Bronchial epithelial cell (primary cell): ENCODE measurements at regions not wholly inside any gene's neighbourhood (a gene's known extent, or its start where the extent isn't known, plus 50 kb on each side); places are given as distances from the start of the nearest gene placed in this dataset.

ENCODE experiments used
- DNase-seq: peaks from one replicate; pipeline ENCODE4 v3.0.0-alpha.2; 2010; ENCODE audit warnings: low read depth
- FAIRE-seq: peaks from 2 replicates; lab custom pipeline; 2011; peaks lifted over from hg19 to GRCh38; lab: Jason Lieb, UNC
- H3K27me3 ChIP-seq: 2 replicates; pipeline ENCODE4 v1.5.1; 2011; ENCODE audit warnings: low read length; ENCODE audit not compliant: control insufficient read depth, insufficient read depth
- H3K36me3 ChIP-seq: 2 replicates; pipeline ENCODE4 v1.5.1; 2011; ENCODE audit warnings: low read length; ENCODE audit not compliant: control insufficient read depth, insufficient read depth
- H3K4me3 ChIP-seq: 2 replicates; pipeline ENCODE4 v1.5.1; 2011; ENCODE audit warnings: mild to moderate bottlenecking, low read depth, low read length, control low read depth
- TF ChIP-seq, protein P1 (sequence below): IDR thresholded peaks from 2 replicates; pipeline ENCODE4 v1.5.1; 2011; ENCODE audit warnings: mild to moderate bottlenecking, moderate library complexity, low read length, control low read depth, inconsistent platforms; ENCODE audit not compliant: insufficient read depth, severe bottlenecking

DNA sequence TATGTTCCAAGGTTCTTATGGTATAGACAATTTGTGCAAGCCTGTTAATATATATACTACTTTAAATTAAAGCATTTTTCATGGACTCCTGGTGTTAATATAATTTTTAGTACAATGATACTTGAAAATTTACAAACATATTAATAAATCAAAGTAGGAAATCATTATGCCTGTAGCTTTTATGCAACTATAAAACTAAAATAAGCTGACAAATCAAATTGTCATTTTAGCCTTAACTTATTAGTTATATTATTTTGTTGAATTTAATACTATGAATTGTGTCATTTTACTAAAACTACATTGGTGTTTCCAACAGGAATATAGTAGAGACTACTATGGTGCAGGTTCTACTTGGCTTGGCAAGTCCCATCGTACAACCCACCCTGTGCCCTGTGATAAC, 96.0 kb downstream of the MED10 start:
- no peaks in the 10 kb centered on the region for H3K27me3 ChIP-seq
- H3K4me3 ChIP-seq = no peak overlapping the region
- DNase-seq (no peak), FAIRE-seq (no peak)
- TF ChIP-seq, protein P1, sequence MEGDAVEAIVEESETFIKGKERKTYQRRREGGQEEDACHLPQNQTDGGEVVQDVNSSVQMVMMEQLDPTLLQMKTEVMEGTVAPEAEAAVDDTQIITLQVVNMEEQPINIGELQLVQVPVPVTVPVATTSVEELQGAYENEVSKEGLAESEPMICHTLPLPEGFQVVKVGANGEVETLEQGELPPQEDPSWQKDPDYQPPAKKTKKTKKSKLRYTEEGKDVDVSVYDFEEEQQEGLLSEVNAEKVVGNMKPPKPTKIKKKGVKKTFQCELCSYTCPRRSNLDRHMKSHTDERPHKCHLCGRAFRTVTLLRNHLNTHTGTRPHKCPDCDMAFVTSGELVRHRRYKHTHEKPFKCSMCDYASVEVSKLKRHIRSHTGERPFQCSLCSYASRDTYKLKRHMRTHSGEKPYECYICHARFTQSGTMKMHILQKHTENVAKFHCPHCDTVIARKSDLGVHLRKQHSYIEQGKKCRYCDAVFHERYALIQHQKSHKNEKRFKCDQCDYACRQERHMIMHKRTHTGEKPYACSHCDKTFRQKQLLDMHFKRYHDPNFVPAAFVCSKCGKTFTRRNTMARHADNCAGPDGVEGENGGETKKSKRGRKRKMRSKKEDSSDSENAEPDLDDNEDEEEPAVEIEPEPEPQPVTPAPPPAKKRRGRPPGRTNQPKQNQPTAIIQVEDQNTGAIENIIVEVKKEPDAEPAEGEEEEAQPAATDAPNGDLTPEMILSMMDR = no peak
- no peaks in the 10 kb centered on the region for H3K36me3 ChIP-seq

DNA sequence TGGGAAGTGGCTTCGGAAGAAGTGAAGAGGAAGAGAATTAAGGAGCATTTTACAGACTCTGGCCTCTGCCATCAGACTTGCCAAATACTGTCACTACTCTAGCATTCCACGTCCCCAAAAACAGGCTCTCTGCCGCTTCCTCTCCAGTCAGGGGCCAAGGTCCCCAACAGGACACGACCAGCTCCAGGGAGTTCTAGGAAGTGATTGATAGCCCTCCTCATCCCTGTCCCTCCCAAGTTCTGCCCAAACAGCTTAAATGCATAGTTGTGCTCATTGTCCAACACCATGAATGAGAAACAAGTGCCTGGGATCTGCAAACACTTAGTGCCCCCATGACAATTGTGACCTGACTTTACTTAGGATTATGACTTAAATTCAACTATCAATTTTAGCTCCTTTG, 96.5 kb downstream of the MED10 start:
- Histone ChIP-seq H3K36me3 (no peaks in the 10 kb centered on the region), H3K4me3 (no peak overlapping the region), H3K27me3 (no peaks in the 10 kb centered on the region)
- FAIRE-seq = no peak
- TF ChIP-seq, protein P1 = no peak
- DNase-seq = no peak

DNA sequence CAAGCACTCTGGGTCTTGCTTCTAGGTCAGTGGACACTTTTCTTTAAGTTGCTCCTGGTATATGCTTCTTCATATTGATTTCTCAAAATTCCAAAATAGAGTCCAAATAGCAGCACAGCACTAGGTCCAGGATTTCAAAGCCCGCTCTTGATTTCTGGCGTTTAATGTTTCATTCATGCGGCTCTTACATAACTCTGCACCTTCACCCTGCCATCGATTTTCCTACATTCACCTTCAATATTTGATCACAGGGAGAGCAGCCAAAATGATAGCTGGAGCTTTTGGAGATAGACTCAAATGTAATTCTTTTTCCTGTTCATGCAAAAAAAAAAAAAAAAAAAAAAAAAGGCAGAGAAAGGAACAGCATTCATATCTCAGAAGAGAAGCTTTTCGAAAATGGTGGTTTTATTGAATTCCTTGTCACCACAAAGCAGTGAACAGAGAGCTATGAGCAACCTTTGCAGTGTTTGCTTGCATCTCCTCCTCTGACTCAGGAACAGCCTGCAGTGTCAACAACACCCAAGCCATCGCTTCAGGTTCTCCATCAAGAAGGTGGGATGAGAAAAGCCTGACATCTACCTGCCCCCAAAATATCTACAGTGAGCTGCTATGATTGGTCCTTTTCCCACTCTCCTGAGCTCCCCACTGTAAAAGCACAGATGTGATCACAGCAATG, 97.8 kb downstream of the MED10 start:
- TF ChIP-seq, protein P1 = no peak
- DNase-seq = no peak
- no peaks in the 10 kb centered on the region for H3K36me3 ChIP-seq
- H3K27me3 ChIP-seq = no peaks in the 10 kb centered on the region
- H3K4me3 ChIP-seq = no peak overlapping the region
- peak; percentile 50 for FAIRE-seq

DNA sequence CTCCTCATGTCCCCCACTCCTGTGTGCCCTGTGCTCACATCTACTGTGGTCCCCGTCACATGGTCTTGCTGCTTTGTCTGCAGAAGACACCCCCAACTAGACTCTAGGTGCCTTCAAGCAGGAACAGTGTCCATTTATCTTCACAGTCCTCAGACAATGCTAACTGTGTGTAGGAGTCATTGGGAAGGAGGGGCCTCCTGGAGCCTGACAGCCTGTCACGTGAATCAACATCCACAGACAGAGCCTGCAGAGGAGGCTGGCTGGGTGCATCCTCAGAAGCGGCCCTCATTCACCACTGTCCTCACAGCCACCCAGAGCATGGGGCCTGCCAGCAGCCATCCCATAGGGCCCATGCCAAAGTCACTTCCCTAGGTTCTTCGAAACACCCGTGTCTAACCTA, 98.7 kb downstream of the MED10 start:
- H3K27me3 ChIP-seq = no peaks in the 10 kb centered on the region
- TF ChIP-seq, protein P1 = no peak
- H3K4me3 ChIP-seq = no peak overlapping the region
- H3K36me3 ChIP-seq = no peaks in the 10 kb centered on the region
- DNase-seq (no peak), FAIRE-seq (no peak)

DNA sequence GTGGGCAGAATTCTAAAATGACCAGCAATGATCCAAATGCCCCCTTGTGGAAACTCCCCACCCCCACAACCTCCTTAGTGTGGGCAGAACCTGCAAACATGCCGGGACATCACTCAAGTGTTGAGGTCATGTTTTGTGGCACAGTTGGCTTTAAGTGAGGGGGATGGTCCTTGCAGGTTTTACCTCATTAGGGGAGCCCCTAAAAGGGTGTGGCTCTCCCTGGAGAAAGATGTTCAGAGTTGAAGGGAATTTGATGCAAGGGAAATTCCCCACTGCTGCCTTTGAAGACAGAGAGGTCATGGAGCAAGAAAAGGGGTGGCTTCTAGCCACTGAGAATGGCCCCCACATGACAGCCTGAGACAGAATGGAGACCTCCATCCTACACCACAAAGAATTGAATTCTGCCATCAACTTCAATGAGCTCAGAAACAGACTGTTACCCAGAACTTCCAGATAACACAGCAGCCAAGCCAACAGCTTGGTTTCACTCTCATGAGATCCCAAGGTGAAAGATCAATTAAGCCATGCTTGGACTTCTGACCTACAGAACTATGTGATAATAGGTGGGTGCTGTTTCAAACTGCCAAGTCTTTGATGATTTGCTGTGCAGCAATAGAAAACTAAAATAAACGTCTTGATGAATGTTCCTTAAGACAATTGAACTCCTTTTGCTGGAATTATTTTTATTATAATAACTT, 103.4 kb downstream of the MED10 start:
- no peak for FAIRE-seq
- DNase-seq = no peak
- TF ChIP-seq, protein P1 = no peak
- no peak overlapping the region for H3K4me3 ChIP-seq
- H3K36me3 ChIP-seq = no peaks in the 10 kb centered on the region
- no peaks in the 10 kb centered on the region for H3K27me3 ChIP-seq

DNA sequence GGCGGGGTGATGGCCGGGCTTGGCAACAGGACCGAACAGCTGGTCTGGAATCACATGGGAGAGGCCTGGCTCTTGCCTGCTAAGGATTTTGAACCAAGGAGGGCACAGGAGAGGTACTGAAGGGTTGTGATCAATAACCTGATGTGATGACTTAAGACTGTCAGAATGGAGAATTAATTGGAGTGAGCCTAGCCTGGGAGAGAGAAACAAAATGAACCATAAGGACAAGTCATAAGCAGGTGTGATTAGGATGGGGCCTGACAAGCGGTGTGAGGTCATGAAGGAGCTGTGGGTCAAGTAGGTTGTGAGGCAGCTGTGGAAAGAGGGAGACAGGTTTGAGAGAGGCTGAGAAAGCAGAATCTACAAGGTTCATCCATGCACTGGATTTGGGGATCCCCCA, 104.6 kb downstream of the MED10 start:
- no peak overlapping the region for H3K4me3 ChIP-seq
- no peaks in the 10 kb centered on the region for H3K36me3 ChIP-seq
- DNase-seq (no peak), FAIRE-seq (no peak)
- TF ChIP-seq, protein P1 = no peak
- H3K27me3 ChIP-seq = no peaks in the 10 kb centered on the region
